ENCODE measurements at regions not wholly inside any gene's neighbourhood (a gene's known extent, or its start where the extent isn't known, plus 50 kb on each side); places are given as distances from the start of the nearest gene placed in this dataset.

GRCh38 chr11:11056316-11056715 lies 198.5 kb upstream of the ZBED5 start:
- TF ChIP-seq, protein P1, sequence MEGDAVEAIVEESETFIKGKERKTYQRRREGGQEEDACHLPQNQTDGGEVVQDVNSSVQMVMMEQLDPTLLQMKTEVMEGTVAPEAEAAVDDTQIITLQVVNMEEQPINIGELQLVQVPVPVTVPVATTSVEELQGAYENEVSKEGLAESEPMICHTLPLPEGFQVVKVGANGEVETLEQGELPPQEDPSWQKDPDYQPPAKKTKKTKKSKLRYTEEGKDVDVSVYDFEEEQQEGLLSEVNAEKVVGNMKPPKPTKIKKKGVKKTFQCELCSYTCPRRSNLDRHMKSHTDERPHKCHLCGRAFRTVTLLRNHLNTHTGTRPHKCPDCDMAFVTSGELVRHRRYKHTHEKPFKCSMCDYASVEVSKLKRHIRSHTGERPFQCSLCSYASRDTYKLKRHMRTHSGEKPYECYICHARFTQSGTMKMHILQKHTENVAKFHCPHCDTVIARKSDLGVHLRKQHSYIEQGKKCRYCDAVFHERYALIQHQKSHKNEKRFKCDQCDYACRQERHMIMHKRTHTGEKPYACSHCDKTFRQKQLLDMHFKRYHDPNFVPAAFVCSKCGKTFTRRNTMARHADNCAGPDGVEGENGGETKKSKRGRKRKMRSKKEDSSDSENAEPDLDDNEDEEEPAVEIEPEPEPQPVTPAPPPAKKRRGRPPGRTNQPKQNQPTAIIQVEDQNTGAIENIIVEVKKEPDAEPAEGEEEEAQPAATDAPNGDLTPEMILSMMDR (IDR thresholded peaks at IDR 0.05): no peak
- TF ChIP-seq POLR2A (IDR thresholded peaks at IDR 0.05): no peak
- TF ChIP-seq POLR2AphosphoS5 (IDR thresholded peaks at IDR 0.05): no peak
